Right hindlimb (tissue), 1 donor: ENCODE measurements at regions not wholly inside any gene's neighbourhood (a gene's known extent, or its start where the extent isn't known, plus 50 kb on each side); places are given as distances from the start of the nearest gene placed in this dataset.

Experiments
- DNase-seq: peaks from one replicate; pipeline ENCODE4 v3.0.0-alpha.2; 2018

DNA sequence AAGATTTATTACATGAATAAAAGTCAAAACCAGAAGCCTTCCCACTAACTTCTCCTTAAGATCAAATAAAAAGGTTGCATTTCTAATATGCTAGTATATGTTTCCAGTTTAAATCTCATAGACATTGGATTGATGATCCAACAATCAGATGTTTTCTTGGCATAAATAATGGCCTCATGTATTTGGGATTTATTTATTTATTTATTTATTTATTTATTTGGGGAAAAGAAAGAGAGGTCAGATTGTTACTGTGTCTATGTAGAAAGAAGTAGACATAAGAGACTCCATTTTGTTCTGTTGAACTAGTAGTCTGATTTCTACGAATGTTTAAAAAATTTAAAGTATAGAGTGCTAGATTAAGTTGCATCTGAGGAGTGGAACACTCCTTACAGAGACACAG, 422.4 kb downstream of the ADGRL2 start:
- no peak for DNase-seq

DNA sequence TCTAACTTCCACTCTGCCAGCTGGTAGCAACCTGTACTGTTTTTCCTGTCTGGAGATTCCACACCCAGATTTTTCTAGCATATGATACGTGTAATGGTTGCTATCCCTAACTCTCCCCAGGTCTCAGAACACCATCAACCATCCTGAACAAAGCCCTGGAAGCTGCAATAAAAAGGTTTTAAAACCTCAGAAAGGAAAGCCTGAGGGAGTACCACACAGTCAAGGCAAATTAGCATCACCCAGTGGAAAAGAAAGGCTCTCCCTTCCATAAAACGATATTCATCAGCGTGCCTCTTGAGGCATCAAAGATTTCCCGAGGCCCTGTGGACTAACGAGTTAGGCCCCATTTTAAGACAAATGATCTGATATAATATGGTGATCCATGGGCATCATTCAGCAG, 421.0 kb downstream of the ADGRL2 start:
- DNase-seq: no peak

- no peak for DNase-seq
Measured at GRCh38 chr1:82220754-82221153, 420.0 kb downstream of the ADGRL2 start.

DNA sequence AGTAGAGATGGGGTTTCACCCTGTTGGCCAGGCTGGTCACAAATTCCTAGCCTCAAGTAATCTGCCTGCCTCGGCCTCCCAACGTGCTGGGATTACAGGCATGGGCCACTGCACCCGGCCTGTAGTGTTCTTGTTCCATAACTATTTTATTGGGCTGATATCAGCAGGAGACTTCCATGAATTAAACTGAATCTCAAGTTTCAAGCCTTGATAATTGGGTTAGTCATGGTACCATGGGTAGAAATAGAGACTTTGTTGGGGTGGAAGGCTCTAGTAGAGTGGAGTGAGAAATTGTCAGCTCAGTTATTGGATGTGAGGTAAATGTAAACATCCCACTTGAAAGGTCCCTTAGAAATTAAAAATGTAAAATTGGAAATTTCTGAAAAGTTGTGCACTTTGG, 419.1 kb downstream of the ADGRL2 start:
- no peak for DNase-seq

- no peak for DNase-seq
Measured at GRCh38 chr1:82218846-82219245, 418.1 kb downstream of the ADGRL2 start.

DNA sequence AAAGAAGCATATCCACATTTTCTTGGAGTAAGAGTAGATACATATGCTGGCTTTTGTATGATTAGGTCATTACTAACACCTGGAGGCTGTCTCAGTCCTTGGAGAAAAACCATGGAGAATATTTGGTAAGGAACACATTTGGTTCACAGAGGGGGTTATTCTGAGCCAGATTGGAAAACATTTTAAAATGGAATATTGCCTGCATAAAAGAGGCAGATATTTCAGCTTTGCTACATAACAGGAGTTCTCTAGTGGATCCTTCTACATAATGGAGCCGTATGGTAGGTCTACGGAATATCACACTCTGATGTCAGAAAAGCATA, 415.1 kb downstream of the ADGRL2 start:
- DNase-seq: no peak

GRCh38 chr1:82215056-82215852, 414.5 kb downstream of the ADGRL2 start:
- peak; percentile 44 for DNase-seq

DNA sequence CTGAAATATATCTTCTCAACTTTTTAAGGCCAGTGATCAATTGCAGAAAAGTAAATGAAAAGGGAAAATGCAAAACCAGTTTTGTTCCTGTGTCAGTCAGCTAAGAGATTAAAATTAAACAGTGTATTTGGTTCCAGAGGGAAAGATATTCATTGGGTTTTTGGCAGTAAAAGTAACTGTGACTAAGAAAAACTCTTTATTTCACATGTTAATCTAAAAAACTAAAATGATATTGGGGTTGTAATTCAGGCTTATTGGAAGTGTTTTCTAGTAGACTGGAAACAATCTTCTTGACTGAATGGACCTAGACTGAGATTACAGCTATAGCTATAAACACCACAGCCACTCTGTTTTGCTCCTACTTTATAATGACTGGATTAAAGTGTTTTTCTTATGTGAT, 413.9 kb downstream of the ADGRL2 start:
- no peak for DNase-seq

GRCh38 chr1:82197606-82198005, 396.9 kb downstream of the ADGRL2 start:
- no peak for DNase-seq

DNA sequence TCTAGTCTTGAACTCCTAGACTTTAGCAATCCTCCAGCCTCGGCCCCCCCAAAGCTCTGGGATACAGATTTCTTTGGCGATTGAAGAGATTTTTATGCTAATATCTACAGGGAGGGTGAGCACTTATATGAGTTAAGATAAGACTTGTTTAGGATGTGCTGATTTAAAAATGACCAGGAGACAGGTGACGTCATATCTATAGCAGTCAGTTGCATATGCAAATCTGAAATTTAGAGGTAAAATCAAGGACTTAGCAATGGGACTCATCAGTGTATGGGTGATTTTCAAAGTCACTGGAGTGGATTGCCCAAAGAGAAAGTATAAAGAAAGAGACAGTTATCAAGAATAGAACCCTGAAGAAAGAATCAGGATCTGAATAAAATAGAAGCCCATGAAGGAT, 394.5 kb downstream of the ADGRL2 start:
- no peak for DNase-seq

DNA sequence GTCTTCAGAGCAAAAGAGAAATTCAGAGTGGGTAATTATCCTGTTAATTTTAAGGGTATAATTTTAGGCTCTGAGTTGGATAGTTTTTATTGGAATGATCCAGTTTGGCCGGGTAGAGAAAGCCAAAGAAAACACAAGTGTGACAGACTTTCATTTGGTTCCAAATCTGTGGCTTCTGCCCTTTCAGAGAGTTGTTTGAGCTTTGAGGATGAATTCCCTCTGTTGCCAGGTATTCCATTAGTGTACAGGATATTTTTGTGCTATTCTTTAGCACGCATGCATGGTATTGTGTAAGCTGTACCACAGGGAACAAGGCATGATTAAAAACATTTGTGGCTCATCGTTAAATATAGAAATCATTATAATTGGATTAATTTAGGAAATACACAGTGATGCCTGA, 384.4 kb downstream of the ADGRL2 start:
- no peak for DNase-seq

DNA sequence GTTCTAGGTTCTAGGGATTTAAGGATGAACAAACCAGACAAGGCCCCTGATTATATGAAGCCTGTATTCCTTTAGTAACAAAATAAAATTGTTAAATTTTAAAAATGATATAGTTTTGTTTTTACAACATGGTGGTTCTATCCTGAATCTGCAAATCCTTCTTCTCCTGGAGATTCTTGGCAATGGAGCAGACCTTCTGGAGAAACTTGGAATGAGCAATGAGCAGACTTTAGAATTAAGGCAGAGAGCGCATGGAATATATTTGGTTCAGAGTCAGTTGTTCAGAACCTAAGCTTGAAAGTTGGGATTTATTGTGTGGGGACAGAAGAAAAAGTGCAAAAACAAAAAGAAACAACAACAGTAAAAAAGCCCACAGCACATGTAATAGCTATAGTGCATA, 381.1 kb downstream of the ADGRL2 start:
- no peak for DNase-seq

DNA sequence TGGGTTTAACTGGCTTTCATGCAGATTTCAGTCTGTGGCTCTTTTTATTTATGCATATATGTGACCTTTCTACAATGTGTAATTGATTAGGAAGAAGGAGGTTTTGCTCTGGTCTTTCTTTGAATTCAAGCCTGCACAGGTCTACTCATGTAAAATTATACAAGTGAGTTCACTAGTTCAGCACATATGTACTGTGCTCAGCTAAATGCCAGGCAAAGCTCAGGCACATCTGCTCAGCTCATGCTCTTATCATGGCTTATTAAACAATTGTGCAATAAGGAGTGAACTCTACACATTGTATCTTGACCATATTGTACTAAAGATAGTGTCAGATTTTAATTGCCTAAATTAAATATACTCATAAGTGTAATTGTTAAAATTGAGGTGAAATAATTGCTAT, 378.4 kb downstream of the ADGRL2 start:
- DNase-seq: no peak

DNA sequence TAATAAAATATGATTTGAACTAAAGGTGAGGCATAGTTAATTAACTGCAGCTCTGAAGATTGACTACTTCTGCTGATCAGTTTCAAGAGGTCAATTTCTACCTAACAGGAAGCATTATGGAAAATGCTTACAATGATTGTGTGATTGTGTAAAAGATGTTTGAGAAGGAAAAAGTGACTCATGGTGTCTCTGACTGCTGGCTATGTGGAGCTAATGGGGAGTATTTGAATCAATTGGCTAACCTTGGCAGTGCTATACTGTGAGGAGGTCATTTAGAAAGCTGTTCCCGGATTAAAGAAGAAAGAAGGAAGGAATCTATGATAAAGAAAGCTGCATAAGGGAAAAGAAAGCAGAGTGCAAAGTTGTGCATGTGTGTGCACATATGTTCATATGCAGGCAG, 376.5 kb downstream of the ADGRL2 start:
- no peak for DNase-seq

DNA sequence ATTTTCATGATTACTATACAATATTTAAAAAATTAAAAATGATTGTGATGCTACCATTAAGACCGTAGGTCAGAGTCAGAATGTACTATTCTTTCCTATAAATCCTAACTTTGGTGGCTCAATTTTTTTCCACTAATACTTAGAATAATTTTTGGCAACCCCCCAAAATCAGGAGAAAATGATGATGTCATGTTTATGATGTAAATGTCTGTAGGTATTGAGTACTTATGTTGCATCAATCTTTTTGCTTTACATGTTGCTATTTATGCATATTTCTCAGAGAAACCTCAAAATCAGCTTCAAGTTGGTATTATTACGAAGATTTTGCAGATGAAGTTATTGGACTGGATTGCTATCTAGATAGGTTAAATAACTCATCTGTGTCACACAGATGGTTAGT, 371.2 kb downstream of the ADGRL2 start:
- no peak for DNase-seq

DNA sequence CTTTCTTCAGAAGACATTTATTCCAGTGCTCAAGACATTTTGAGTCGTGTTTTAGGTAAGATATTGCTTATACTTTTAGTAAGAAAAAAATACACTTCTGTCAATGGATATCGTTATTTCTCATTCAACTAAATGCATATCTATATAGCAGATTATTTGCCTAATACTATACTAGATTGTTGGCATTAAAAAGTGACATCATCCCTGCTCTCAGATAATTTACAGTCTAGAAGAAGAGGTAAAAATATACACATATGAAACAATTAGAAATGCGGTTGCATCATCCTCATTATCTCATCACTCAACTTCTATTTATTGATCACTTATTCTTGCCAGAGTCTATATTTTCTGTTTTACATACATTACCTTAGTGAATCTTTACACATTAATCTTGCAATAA, 367.7 kb downstream of the ADGRL2 start:
- no peak for DNase-seq

GRCh38 chr1:82165304-82165703, 364.6 kb downstream of the ADGRL2 start:
- no peak for DNase-seq

DNA sequence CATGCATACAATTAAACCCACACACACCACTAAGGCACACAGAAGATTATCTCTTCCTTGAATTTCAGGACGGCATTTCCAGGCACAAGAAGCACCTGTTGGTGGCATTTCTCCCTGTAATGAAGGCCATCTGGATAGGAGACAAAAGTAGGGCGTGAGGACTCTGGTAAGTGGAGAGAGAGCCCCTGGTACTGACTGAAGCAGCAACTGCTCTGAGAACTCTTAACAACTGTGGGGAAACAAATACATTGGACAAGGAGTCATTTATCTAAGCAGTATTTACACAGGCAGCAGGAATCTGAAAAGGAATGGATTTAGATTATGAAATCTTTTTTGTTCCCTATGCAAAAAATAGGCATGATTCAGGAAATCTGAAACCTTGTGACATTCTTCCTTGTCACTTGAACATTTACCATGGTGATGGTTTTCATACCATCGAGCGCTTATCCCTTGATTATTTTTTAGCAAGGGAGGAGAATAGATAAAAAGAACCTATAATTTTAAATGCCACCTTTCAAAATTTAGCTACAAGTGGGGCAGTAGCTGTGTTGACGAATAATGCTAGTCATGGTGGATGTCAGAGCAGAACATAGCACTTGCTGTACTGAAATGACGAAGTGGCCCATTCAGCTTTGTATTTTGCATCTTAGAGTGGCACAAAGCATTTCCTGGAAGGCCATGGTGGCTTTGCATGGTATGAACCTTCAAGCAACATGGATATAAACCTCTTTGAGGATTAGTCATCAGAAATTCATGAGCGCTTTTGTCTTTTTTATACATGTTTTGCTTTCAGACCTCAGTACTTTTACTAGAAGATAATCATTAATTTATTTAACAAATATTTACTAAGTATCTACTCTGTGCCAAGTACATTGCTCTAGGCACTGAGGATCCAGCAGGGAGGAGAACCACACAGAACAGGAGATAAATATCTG, 362.0 kb downstream of the ADGRL2 start:
- peak; percentile 61 for DNase-seq

GRCh38 chr1:82161700-82162141, 361.0 kb downstream of the ADGRL2 start:
- peak; percentile 42 for DNase-seq

DNA sequence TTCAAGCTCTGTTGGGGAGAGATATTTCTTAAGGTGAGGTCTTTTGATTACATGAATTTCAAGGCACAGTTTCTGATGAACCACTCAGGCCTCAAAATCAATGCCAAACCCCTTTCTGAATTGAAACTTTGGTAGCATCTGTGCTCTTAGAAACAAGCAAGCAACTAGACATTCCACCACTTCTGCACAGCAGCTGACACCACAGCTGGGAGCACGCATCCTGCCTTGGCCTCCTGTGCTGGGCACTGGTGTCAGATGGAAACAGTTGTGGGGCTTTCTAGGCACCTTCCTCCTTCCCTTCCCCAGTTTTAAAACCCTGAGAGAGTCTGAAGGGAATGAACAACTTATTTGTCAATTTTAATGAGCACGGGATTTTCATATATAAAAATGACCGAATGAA, 360.2 kb downstream of the ADGRL2 start:
- peak; percentile 79 for DNase-seq

DNA sequence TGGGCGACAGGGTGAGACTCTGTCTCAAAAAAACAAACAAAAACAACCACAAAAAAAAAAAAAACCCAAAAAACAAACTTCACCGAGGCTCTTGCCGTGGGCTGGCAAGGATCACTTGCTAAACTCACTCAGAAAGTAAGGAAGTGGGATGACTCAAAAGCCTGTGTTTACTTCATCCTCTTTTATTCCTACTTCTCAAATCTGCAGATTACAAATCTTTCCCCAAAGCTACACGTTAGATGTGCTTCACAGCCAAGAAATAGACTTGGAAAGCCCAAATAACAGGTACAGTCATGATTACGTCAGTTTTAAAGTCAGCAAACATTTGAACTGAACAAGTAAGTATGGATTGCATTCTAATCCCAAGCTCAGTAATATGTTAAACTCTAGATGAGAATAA, 359.3 kb downstream of the ADGRL2 start:
- no peak for DNase-seq

DNA sequence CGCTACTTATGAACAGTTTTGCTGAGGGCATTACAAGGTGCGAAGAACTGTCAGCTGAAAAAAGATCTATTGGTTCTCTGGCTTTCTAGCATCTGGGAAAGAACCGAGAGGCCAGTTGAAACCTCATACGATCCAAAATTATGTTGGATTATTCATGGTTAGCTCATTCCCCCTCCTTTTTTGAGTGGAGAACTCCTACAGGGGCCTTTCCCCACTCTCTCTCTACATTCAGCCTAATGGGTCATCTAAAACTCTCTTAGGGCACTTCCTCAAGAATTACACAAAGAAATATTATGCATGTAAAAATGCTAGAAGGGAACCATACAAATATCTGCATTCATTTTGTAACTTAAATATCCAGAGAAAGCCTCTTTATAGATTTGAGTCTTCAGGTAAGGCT, 358.2 kb downstream of the ADGRL2 start:
- DNase-seq: no peak

GRCh38 chr1:82154219-82154970, 353.7 kb downstream of the ADGRL2 start:
- DNase-seq: no peak

- no peak for DNase-seq
Measured at GRCh38 chr1:82153752-82154151, 353.0 kb downstream of the ADGRL2 start.
